ENCODE measurements at regions not wholly inside any gene's neighbourhood (a gene's known extent, or its start where the extent isn't known, plus 50 kb on each side); places are given as distances from the start of the nearest gene placed in this dataset.
"Not testable (repeated sequence)": the region's sequence is repeated elsewhere in the genome, so short reads cannot be mapped to it uniquely, and the experiment has no call there.

- WGBS (ENCODE audit: low lambda C conversion rate), result 84% methylated on average over 5 of the region's 5 CpGs
- Histone ChIP-seq H3K4me3 (ENCODE audit: low read depth in 2 of 2, low read length in 1 of 2) (no peak overlapping the region), H3K27ac (ENCODE audit: low read depth in 2 of 2, low read length in 1 of 2) (no peak overlapping the region), H3K9me3 (no peaks in the 10 kb centered on the region), H3K9me2 (no peaks in the 10 kb centered on the region), H3K79me2 (ENCODE audit: insufficient read depth) (no peaks in the 10 kb centered on the region), H2AFZ (ENCODE audit: low read depth) (no peak overlapping the region), H3K36me3 (replicated peaks in 1 of 2; ENCODE audit: control insufficient read depth in 1 of 2, insufficient read depth in 2 of 2, low read length in 1 of 2) (no peaks in the 10 kb centered on the region), H3F3A (replicated peaks; ENCODE audit: insufficient read depth) (peaks cover 5% of the 10 kb centered on the region), H3K9ac (no peak overlapping the region), H3K4me1 (ENCODE audit: control insufficient read depth in 1 of 2, insufficient read depth in 2 of 2, low read depth in 1 of 2, low read length in 1 of 2) (peaks cover 0 to 6% of the 10 kb centered on the region in 2 experiments; a peak in 1 of 4 replicates), H3K4me2 (no peak overlapping the region), H4K20me1 (ENCODE audit: insufficient read depth) (no peaks in the 10 kb centered on the region), H3K27me3 (ENCODE audit: insufficient read depth) (no peaks in the 10 kb centered on the region)
- ChIA-PET POLR2A (no interaction called here), CTCF (interaction anchor here (1.4 kb wide), 1 partner anchor 58 kb away, joined by 3 read pairs; no protein-coding TSS in a partner anchor)
- TF ChIP-seq EZH2phosphoT487 (IDR thresholded peaks at IDR 0.05; ENCODE audit: borderline replicate concordance, low read depth), result no peak
- TF ChIP-seq MEF2A (IDR thresholded peaks at IDR 0.05; ENCODE audit: borderline replicate concordance, low read depth), result no peak
- no peak for TF ChIP-seq USF2 (IDR thresholded peaks at IDR 0.05; ENCODE audit: borderline replicate concordance, low read depth, low read length)
- no peak for TF ChIP-seq YY1 (IDR thresholded peaks at IDR 0.05; ENCODE audit: low read depth)
- no peak for TF ChIP-seq RAD21 (IDR thresholded peaks at IDR 0.05; ENCODE audit: low read length)
- TF ChIP-seq TCF12 (IDR thresholded peaks at IDR 0.05), result no peak
- TF ChIP-seq ELF1 (IDR thresholded peaks at IDR 0.05), result no peak
- TF ChIP-seq CHD2 (IDR thresholded peaks at IDR 0.05; ENCODE audit: low read length, partially characterized antibody), result no peak
- no peak for TF ChIP-seq MAX (IDR thresholded peaks at IDR 0.05; ENCODE audit: low read depth)
- TF ChIP-seq EP300 (IDR thresholded peaks at IDR 0.05; ENCODE audit: borderline replicate concordance in 1 of 2, low read depth in 1 of 2, low read length in 1 of 2), result no peak
- no peak for TF ChIP-seq PBX3 (IDR thresholded peaks at IDR 0.05)
- no peak for TF ChIP-seq ZBTB33 (IDR thresholded peaks at IDR 0.05; ENCODE audit: borderline replicate concordance, low read depth)
- no peak for TF ChIP-seq FOXJ3 (CRISPR knock-in tag; IDR thresholded peaks at IDR 0.05)
- TF ChIP-seq TEAD4 (IDR thresholded peaks at IDR 0.05; ENCODE audit: borderline replicate concordance, insufficient read depth), result no peak
- DNase-seq, result no peak
Observed at GRCh38 chr18:57940166-57940660, 103.8 kb upstream of the NEDD4L start.

- H3K9me2 ChIP-seq; H3K9ac ChIP-seq; H3K27ac ChIP-seq (ENCODE audit: low read depth in 2 of 2, low read length in 1 of 2); H3K79me2 ChIP-seq (ENCODE audit: insufficient read depth); H4K20me1 ChIP-seq (ENCODE audit: insufficient read depth); H3K9me3 ChIP-seq; H3K36me3 ChIP-seq (replicated peaks in 1 of 2; ENCODE audit: control insufficient read depth in 1 of 2, insufficient read depth in 2 of 2, low read length in 1 of 2); POLR2A ChIA-PET; H3K27me3 ChIP-seq (ENCODE audit: insufficient read depth); DNase-seq; H3K4me1 ChIP-seq (ENCODE audit: control insufficient read depth in 1 of 2, insufficient read depth in 2 of 2, low read depth in 1 of 2, low read length in 1 of 2); H3K4me3 ChIP-seq (ENCODE audit: low read depth in 2 of 2, low read length in 1 of 2); H3K4me2 ChIP-seq; H3F3A ChIP-seq (replicated peaks; ENCODE audit: insufficient read depth); H2AFZ ChIP-seq (ENCODE audit: low read depth): not testable (repeated sequence)
- CTCF ChIA-PET, result interaction anchor here (0.7 kb wide), 1 partner anchor 22 kb away, joined by 3 read pairs; no protein-coding TSS in a partner anchor
Observed at GRCh38 chr18:57934375-57934774, 109.7 kb upstream of the NEDD4L start.
